ENCODE measurements at regions not wholly inside any gene's neighbourhood (a gene's known extent, or its start where the extent isn't known, plus 50 kb on each side); places are given as distances from the start of the nearest gene placed in this dataset.

- Histone ChIP-seq H3K27ac (no peak overlapping the region), H3K4me1 (no peaks in the 10 kb centered on the region), H3K36me3 (no peaks in the 10 kb centered on the region), H3K4me3 (no peak overlapping the region), H3K27me3 (no peaks in the 10 kb centered on the region), H3K9me3 (no peaks in the 10 kb centered on the region)
- no peak for TF ChIP-seq CTCF (IDR thresholded peaks at IDR 0.05)
- no peak for TF ChIP-seq POLR2A (IDR thresholded peaks at IDR 0.05)
- TF ChIP-seq POLR2AphosphoS5 (IDR thresholded peaks at IDR 0.05; ENCODE audit: insufficient read depth in 1 of 2, low read depth in 1 of 2), result no peak
- intact Hi-C loops (cut with DNase I), result no loop called here
- DNase-seq (ENCODE audit: extremely low spot score in 2 of 2), result no peak
Measured at GRCh38 chr9:134259708-134260107, 66.5 kb upstream of the RXRA start.

DNA sequence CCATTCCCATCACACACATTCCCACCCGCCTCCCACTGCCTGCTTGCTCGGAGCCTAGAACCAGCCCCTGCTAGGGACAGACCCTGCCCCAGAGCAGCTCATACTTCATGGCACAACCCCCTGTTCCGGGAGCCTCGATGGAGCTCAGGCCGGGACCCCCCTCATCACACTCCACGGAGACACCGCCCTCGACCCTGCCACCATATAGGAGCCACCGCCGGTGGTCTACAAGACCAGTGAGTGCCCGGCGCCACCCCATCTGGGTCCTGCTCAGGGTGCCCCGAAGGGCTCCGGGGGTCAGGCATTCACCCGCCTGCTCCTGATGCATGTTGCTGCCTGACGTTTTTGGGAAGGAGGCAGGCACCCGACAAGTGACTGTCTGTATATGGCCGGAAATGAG, 65.5 kb upstream of the RXRA start:
- Histone ChIP-seq H3K9me3 (no peaks in the 10 kb centered on the region), H3K27ac (no peak overlapping the region), H3K4me3 (no peak overlapping the region), H3K36me3 (no peaks in the 10 kb centered on the region), H3K4me1 (no peaks in the 10 kb centered on the region), H3K27me3 (no peaks in the 10 kb centered on the region)
- intact Hi-C loops (cut with DNase I), result no loop called here
- TF ChIP-seq POLR2A (IDR thresholded peaks at IDR 0.05), result no peak
- no peak for TF ChIP-seq CTCF (IDR thresholded peaks at IDR 0.05)
- no peak for TF ChIP-seq POLR2AphosphoS5 (IDR thresholded peaks at IDR 0.05; ENCODE audit: insufficient read depth in 1 of 2, low read depth in 1 of 2)
- no peak for DNase-seq (ENCODE audit: extremely low spot score in 2 of 2)

GRCh38 chr9:134262035-134262434, 64.2 kb upstream of the RXRA start:
- Histone ChIP-seq H3K4me3 (no peak overlapping the region), H3K27ac (no peak overlapping the region), H3K4me1 (no peaks in the 10 kb centered on the region), H3K9me3 (no peaks in the 10 kb centered on the region), H3K27me3 (no peaks in the 10 kb centered on the region), H3K36me3 (no peaks in the 10 kb centered on the region)
- intact Hi-C loops (cut with DNase I), result no loop called here
- DNase-seq (ENCODE audit: extremely low spot score in 2 of 2), result no peak
- TF ChIP-seq POLR2AphosphoS5 (IDR thresholded peaks at IDR 0.05; ENCODE audit: insufficient read depth in 1 of 2, low read depth in 1 of 2), result no peak
- TF ChIP-seq CTCF (IDR thresholded peaks at IDR 0.05), result no peak
- TF ChIP-seq POLR2A (IDR thresholded peaks at IDR 0.05), result no peak

GRCh38 chr9:134263596-134263995, 62.7 kb upstream of the RXRA start:
- DNase-seq (ENCODE audit: extremely low spot score in 2 of 2), result no peak
- no peaks in the 10 kb centered on the region for H3K27me3 ChIP-seq
- no peaks in the 10 kb centered on the region for H3K36me3 ChIP-seq
- H3K9me3 ChIP-seq, result no peaks in the 10 kb centered on the region
- H3K4me3 ChIP-seq, result no peak overlapping the region
- H3K4me1 ChIP-seq, result no peaks in the 10 kb centered on the region
- intact Hi-C loops (cut with DNase I), result no loop called here
- TF ChIP-seq POLR2A (IDR thresholded peaks at IDR 0.05) (no peak), POLR2AphosphoS5 (IDR thresholded peaks at IDR 0.05; ENCODE audit: insufficient read depth in 1 of 2, low read depth in 1 of 2) (no peak), CTCF (IDR thresholded peaks at IDR 0.05) (no peak)
- H3K27ac ChIP-seq, result no peak overlapping the region

DNA sequence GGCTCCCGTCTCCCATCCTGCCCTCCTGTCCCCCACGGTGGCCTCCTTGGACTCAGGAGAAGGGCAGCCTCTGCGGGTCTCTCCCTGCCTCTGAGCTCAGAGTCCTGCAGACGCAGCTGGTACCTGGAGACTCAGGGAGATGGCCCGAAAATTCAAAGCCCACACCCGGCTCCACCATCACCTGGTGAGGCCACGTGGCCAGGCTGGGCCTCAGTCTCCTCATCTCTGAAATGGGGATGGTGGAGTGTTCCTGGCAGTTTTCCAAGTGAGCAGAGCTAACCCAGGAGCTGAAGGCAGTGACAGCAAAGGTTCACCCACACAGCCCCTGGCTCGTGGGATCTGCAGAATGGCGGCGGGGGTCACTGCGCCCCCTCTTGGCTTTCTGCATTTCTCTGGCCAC, 62.1 kb upstream of the RXRA start:
- DNase-seq (ENCODE audit: extremely low spot score in 2 of 2), result no peak
- no peaks in the 10 kb centered on the region for H3K36me3 ChIP-seq
- intact Hi-C loops (cut with DNase I), result no loop called here
- H3K4me3 ChIP-seq, result no peak overlapping the region
- no peaks in the 10 kb centered on the region for H3K27me3 ChIP-seq
- no peaks in the 10 kb centered on the region for H3K4me1 ChIP-seq
- H3K9me3 ChIP-seq, result no peaks in the 10 kb centered on the region
- TF ChIP-seq POLR2AphosphoS5 (IDR thresholded peaks at IDR 0.05; ENCODE audit: insufficient read depth in 1 of 2, low read depth in 1 of 2) (no peak), POLR2A (IDR thresholded peaks at IDR 0.05) (no peak), CTCF (IDR thresholded peaks at IDR 0.05) (no peak)
- H3K27ac ChIP-seq, result no peak overlapping the region

All from vagina (tissue), 2 donors.